GM19438 (cell line): ENCODE measurements at regions not wholly inside any gene's neighbourhood (a gene's known extent, or its start where the extent isn't known, plus 50 kb on each side); places are given as distances from the start of the nearest gene placed in this dataset.

ENCODE experiments used
- ATAC-seq: cut with Tn5 transposase; IDR thresholded peaks from one replicate; pipeline ENCODE4 v1.9.1; 2021; ENCODE audit warnings: low read depth; ENCODE audit not compliant: unreplicated experiment

DNA sequence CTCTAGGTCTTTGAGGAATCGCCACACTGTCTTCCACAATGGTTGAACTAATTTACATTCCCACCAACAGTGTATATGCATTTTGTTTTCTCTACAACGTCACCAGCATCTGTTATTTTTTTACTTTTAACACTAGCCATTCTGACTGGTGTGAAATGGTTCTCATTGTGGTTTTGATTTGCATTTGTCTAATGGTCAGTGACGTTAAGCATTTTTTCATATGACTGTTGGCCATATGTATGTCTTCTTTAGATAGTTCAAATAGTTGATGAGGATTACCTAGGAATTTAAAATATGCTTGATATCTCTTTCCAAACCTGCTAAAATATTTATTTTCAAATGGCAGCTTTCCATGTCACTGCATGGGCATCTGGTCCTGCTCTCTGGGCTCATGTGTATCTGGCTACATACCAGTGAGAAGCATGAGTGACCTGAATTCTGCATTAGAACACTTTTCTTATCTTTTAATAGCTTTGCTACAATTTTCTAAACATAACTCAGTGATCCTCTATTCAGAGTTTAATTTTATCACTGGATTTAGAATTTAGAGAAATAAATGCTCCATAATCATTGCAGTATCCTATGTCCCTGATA lies 95.8 kb upstream of the ADAMTS16 start:
- ATAC-seq: no peak

DNA sequence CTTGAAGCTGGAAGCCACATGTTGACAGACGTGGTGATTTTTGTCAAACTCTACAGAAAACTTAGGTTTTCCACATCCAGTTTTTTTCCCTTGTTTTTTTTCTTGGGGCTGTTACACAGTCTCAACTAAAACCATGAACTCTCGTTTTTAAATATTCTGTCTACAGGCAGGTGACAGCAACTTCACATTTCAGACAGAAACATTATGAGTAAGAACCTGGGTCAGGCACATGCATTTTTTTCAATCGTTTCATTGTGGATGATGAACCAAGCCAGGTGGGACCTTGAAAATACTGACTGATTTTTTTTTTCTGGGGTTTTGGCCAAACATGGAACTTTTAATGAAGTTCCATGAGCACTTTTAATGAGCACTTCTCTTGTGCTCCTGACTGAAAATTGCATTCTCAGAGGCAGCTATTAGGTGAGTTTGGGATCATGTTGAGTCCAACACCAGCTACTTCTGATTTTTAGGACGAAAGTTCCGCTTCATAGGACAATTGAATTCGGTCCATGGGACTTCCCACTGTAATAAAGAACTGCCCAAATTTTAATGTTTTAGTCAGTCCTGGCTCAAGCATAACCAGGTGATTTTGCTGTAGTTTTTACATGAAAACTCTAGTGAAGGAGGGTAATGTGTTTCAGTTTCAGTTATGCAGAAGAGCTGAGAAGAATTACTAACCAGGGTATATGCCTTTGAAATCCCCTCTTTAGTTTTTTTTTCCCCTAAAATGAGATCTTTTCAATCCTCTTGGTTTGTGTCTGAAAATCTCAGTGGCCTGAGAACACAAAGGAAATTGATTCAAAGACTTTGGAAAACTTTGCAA lies 93.2 kb upstream of the ADAMTS16 start:
- peak; percentile 75 for ATAC-seq

DNA sequence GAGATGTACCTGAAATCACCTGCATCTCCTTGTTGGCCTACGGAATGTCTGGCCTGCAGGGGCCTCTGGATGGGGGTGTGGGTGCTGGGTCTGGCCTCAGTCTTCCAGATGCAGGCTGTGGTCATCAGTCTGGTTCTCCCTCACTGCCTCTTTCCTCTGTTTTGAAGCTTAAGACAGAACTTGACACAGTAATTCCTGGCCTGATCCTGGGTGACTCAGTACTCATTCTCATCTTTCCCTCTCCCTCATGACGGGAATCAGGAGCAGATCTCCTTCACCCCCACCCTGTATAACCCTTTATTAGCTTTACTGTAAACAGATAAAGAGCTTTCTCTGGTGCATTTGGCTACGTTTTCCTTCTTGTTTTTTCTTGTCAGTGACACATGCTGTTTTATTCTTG lies 89.3 kb upstream of the ADAMTS16 start:
- ATAC-seq: no peak

DNA sequence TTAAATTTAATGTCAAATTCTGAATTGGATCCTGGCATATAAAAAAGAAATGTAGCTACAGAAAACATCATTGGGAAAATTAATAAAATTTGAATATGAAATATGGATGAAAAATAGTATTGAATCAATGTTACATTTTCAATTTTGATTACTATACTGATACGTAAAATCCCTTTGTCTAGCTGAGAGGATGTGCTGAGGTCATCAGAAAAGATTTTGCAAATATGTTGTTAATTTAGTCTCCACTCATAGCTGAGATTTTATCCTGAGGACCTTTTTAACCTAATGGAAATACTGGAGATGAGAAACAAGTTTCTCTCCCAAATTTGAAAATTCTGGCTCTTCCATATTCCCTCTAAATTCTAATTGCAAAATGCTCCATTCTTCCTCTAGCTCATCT lies 84.4 kb upstream of the ADAMTS16 start:
- ATAC-seq: no peak

DNA sequence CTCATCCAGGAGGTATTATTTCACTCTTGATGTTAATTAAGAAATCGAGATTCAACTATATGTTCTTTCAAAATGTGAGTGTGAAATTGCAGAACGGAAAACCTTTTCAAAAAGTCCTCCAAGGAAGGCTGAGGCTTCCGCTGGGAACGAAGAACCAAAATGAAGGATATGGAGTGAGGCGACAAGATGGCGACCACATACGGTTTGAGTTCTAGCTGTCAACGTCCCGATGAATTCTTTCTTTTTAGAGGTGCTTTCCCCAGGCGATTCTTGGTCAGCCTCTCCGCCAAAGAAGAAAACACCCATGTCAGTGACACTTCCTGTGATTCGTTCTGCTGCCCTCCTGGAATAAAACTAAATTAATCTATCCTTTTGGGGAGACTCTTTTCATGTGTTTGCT lies 78.3 kb upstream of the ADAMTS16 start:
- ATAC-seq: no peak

DNA sequence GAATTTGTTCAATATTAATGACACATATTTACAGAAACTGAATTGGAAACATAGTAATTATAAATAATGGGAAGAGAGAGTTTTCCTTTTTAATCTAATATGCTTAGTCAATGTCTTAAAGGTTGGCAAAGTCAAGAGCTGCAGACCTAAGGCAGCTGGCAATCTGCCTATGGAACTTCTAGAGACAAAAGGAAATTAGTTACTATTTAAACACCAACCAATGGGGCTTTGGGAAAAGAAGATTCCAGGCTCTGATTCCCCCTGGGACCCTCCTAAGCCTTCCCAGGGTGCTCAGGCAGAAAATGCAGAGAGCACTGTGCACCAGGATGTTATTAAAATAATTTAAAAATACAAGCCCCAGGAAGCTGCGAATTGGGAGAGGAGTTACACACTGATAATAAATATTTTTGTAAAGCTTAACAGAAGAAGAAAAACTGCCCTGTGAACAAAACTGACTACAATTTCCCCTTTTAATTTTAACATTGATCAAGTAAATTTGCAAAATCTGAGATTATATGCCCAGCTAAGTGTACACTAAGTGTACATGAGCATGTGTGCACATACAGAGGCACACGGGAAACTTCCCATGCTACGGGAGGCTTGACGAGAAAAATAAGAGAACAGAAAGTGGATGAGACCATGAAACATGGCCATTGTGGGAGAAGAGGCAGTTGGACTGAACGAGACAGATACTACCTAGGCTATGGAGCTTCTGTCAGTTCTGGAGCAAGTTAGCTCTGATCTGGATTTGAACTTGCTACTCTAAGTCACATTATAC lies 77.4 kb upstream of the ADAMTS16 start:
- ATAC-seq: no peak

DNA sequence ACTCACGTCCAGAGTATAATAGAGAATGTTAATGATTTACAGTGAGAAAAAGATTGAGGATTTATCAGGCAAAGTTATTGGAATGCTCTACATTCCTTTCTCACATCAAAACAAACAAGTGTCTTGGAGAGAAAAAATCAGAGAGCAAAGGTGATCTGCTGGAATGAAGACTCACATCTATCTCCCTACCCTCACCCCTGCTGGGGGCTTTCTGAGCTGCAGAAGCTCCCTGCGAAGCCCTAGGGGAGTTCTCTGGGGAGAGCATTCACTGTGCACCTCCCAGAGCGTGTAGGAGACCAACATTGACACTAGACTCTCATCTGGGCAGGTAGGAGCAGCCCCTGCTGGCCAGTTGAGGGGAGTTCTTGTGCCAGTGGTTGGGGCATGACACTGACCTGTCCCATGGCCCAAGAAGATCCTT lies 76.6 kb upstream of the ADAMTS16 start:
- ATAC-seq: no peak

DNA sequence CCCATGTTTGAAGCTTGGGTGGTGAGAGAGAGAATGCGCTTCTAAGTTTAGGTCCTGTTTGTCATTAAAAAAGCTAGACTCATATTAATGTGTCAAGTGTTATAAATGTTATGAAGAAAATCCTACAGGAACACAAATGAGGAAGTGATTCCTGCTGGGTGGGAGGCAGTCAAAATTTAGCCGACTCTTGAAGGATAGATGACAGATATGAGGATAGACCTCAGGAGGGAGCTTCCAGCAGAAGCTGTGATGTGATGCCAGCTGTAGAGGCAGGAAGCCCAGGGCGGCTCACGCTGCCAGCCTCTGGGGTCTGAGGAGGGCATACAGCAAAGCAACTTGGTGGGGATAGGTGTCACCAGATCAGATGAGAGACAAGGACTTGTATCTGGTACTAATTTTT lies 74.7 kb upstream of the ADAMTS16 start:
- ATAC-seq: no peak

DNA sequence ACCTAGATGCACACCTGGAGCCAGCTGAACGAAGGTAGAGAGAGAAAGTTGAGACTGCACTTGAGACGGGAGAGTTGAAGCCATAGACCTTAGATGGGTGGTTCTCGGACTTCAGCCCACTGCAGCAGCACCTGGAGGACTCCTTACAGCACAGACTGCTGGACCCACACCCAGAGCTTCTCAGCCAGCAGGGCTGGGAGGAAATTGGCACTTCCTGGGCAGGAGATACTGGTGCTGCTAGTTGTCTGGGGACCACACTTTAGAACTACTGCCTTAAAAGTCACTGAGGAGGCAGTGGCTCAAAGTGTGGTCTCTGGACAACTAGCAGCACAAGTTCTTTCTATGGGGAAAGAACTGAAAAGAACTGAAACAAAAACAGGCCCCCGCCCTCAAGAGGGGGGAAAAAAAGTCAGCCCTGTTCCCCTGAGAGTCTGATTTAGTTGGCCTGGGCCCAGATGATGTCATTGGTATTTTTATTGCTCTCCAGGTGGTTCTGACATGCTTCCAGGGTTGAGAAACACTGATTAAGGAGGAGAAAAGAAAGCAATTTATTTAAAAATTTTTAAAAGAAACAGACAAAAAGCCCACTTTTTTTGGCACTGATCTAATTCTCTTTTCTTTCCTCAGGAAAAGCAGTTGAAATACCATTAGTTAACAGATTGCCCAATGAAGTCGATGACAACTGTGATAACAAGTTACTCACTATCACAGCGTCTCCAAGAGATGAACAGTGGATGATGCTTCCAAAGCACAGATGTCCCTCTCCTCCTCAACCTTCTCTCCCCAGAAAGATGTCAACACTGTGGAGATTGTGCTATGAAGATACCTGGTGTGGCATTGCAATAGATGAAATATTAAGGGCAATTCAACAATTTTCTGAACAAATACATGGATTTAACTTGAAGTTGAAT lies 73.6 kb upstream of the ADAMTS16 start:
- ATAC-seq: no peak

DNA sequence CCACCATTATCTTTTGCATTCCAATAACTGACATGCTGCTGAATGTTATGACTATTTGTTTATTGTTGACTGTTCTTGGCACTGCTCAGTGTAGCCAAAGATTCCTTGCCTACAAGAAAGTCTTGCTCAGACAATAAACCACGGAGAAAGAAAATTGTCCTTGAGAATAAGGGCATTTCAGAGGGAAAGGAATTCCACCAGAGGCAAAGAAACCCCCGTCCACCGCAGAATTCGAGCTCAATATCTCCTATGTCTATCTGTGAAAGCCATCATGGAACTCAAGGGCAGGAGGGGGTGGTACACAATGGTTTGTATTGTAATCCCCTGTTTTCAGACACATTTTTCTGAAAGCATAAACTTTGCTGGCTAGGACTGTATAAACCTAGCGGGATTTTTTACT lies 70.3 kb upstream of the ADAMTS16 start:
- ATAC-seq: no peak

DNA sequence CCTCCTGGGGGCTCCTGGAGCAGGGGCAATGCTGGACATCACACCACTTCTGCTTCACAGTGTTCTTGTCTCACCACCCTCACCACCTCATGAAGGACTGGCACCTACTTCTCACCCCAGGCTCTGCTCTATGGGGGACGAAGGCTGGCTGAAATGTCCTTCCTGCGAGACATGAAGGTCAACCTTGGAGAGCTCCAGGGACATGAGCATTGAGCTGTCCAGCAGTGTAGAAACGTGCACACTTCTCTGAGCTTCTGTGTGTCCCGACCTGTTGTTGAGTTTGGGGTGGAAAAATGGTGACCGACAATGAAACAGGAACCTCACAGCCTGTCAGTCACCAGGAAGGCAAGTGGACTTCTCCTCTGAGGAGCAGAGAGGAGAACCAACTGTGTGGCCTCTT lies 68.6 kb upstream of the ADAMTS16 start:
- no peak for ATAC-seq

DNA sequence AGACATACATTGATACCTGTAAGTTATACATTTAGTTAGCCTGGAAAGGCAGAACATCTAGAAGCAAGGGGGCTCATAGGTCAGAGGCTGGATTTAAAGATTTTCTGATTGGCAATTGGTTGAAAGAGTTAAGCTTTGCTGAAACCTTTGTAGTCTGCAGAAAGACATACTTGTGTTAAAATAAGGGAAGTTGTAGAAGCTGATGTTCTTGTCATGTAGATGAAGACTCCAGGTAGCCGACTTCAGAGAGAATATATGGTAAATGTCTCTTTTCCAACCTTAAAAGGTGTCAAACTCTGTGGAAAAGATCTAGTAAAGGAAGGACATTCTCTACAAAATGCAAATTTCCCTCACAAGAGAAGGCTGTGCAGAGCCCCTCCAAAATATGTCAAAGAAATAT lies 62.9 kb upstream of the ADAMTS16 start:
- no peak for ATAC-seq

DNA sequence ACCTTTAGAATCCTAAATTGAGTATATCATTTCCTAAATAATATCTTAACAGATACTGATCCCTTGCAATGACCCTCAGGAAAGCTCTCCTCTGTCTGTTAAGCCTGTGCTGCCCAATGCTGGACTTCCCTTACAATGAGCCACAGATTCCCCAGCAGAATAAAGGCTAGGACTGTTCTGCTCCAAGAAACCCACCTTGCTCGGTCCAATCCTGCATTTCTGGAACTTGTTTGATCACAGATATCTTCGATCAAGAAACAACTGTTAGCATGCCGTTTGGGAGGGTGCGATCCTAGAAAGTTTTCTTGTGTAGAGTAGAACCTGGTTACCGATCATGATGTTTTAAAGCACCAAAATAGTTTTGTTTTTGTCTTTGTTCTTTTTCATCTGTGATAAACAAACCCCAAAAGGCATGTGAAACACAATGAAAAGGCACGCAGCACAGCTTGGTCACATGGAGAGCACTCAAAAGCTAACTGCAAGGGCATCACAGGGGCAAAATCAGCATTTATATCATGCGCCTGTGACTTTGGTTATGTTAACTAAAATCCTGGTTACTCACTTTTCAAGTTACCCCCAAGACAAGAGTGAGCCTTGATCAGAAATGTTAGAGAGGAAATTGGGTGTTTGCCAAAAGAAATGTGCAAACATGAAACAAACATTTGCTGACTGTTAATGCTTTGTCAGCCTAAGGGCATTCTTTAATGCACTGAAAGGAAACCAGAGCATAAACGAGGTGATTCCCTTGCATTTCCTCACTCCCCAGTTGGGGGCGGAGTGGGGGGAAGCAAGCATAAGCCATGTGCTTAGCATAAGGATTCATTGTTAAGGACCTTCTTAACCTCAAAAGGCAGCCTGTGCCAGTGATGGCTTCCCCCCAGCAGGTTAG lies 61.9 kb upstream of the ADAMTS16 start:
- no peak for ATAC-seq

DNA sequence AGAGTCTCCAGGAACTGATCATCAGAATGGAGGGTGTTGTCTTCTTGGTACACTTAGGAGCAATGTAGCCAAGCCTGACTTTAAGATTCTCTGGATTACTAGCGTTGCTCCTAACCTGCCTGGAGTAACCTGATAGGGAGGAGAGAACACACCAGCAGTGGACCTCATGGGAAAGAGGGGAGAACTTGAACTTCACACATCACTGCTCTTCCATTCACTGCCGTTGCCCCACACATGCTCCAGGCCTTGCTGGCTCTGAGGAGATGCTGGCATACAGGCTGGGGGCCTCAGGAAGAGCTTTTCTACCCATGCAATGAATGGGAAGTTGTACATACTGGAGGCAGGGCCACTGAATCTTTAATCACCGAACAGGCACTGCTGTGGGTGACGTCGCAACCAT lies 60.3 kb upstream of the ADAMTS16 start:
- no peak for ATAC-seq

DNA sequence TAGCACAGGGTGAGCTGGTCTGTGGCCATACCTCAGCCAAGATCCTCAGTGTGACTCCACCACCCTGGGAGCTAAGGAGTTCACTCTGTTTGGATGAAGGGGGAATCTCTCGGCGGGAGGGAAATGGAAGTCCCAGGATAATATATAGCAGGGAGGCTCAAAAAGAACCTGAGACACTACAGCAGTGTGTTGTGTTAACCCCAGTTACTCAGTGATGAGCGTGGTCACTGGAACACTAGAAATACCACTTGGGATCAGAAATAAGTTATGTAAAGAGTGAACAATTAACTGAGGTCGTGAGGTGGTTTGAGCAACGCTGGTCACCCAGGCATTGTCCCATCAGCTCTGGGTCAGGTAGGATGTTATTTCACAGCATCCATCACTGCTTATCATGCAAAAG lies 59.3 kb upstream of the ADAMTS16 start:
- no peak for ATAC-seq

DNA sequence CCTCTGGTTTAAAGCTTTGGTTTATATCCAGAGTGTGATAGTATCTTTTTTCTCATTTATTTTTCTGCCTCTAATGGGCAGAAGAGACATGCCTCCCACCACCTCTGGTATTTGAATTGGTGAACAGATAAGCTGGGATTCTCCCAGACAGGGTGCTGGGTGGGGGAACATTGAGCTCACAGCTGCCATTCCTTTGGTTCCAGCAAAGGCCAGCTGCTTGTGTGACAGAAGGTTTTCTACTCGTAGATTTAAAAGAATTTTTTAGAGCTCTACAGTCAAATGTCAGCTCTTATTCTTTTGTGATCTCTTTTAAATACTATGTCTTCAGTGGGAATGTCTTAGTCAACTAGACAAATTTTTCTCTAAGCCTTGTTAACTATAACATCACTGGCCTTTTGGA lies 54.7 kb upstream of the ADAMTS16 start:
- no peak for ATAC-seq

DNA sequence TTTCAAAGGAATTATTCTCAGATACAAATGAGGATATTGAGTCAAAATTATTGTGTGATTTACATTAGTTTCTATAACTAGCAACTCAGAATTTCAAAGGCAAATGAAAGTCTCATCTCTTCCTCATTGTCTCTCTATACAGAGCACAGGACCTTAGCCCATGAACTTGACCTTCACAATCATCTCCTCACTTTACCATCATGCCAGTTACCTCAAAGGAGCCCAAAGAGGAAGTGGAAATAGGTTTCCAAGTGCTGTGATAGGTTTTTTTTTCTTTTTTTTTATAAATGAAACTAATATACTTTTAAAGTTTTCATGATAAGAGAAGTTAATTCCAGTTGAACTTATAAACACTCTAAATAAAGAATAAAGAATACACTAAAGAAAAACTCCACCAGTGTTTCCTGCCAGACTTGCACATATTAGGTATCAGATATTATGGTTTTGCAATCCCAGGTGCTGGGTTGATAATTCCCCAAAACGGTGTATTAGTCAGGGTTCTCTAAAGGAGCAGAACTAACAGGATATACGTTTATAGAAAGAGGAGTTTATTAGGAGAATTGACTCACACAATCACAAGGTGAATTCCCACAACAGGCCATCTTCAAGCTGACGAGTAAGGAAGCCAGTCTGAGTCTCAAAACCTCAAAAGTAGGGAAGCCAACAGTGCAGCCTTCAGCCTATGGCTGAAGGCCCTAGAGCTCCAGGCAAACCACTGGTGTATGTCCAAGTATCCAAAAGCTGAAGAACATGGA lies 50.1 kb upstream of the ADAMTS16 start:
- ATAC-seq: no peak
